Activated CD8-positive, alpha-beta memory T cell treated with anti-CD3 and anti-CD28 coated beads, Interleukin-2, amount 50 U/mL, for 48 hours (primary cell): ENCODE measurements at regions not wholly inside any gene's neighbourhood (a gene's known extent, or its start where the extent isn't known, plus 50 kb on each side); places are given as distances from the start of the nearest gene placed in this dataset.
"Not testable (repeated sequence)": the region's sequence is repeated elsewhere in the genome, so short reads cannot be mapped to it uniquely, and the experiment has no call there.

ENCODE experiments used
- DNase-seq: peaks from one replicate; pipeline ENCODE4 v3.0.0-alpha.2; 2020

DNA sequence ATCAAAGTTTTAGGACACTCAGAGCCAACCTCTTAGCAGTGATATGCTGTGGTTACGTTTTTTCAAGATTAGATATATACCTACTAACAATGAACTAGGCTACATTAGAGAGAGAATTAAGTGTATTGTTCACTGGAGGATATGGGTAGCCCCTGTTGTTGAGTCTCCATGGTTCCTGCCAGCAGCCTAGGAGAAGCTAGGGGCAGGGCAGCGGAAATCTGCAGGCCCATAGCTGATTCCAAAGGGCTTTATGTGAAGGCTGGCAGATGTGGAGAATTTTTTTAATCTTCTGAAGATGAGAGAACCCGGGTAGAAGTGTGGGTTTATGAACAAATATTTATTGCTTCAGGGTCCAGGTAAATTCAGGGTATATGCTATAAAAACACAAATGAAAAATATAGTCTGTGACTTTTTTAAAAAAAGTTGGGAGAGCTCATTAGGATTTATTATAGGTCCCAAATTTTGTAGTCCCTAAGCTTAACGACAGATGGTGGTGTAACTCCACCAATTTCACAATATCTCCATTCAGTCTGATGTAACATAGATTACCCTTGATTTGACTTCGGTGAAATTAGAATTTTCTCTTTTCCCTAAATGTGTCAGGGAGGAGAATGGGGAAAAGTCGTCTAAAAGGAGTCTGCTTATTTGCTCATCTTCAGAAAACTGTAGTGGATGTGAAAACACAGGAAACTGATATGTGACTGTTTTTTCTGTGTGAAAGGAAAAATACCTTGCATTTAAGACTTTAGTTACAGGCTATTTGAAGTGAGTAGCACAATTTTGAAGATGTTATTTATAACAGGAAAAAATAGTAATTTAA, 163.0 kb upstream of the PPP1R3A start:
- DNase-seq: no peak

DNA sequence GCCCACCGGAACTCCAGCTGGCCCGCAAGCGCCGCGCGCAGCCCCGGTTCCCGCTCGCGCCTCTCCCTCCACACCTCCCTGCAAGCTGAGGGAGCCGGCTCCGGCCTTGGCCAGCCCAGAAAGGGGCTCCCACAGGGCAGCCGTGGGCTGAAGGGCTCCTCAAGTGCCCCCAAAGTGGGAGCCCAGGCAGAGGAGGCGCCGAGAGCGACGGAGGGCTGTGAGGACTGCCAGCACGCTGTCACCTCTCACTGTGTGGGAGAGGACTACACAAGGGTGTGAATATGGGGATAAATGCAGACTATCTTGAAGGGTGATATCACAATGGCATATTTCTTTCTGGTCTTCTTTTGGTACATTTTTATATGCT, 158.3 kb upstream of the PPP1R3A start:
- DNase-seq: not testable (repeated sequence)

DNA sequence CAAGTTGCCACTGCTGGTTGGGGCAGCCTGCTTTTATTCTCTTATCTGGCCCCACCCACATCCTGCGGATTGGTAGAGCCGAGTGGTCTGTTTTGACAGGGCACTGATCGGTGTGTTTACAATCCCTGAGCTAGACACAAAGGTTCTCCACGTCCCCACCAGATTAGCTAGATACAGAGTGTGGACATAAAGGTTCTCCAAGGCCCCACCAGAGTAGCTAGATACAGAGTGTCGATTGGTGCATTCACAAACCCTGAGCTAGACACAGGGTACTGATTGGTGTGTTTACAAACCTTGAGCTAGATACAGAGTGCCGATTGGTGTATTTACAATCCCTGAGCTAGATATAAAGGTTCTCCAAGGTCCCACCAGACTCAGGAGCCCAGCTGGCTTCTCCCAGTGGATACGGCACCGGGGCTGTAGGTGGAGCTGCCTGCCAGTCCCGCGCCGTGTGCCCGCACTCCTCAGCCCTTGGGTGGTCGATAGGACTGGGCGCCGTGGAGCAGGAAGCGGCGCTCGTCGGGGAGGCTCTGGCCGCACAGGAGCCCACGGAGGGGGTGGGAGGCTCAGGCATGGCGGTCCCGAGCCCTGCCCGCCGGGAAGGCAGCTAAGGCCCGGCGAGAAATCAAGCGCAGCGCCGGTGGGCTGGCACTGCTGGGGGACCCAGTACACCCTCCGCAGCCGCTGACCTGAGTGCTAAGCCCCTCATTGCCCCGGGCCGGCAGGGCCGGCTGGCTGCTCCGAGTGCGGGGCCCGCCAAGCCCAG, 157.8 kb upstream of the PPP1R3A start:
- not testable (repeated sequence) for DNase-seq

DNA sequence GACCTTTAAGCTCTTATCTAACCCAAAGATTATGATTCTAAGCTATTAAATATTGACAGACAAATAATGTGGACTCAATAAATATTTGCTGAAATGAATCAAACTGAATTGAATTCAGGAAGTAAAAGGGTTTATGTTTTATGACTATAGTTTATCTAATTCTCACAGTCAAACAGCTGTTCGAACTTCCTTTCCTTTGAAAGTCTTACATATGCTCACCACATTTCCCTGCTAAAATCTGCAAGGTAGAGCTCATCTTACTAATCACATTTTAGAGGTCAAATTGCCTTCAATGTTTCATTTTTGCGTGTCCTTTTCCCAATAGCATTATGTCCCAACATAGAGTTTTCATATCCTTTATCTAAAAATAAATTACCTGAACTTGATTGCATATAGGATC, 154.9 kb upstream of the PPP1R3A start:
- no peak for DNase-seq

DNA sequence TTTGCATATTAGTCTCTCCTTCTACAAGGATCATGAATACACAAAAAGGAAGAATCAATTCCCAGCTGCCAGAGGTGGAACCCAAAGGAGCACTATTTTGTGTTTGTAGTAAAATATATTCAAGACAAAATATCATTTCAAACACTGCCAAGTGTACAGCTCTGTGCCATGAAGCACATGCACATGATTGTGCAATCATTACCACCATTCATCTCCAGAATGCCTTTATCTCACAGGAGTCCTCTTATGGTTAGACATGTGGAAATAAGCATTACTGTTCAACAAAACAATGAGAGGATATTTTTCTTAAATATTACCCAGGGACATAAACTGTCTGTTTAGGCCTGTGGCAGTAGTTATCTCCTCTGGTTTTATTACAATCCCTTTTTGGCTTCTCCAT, 151.4 kb upstream of the PPP1R3A start:
- DNase-seq: no peak

DNA sequence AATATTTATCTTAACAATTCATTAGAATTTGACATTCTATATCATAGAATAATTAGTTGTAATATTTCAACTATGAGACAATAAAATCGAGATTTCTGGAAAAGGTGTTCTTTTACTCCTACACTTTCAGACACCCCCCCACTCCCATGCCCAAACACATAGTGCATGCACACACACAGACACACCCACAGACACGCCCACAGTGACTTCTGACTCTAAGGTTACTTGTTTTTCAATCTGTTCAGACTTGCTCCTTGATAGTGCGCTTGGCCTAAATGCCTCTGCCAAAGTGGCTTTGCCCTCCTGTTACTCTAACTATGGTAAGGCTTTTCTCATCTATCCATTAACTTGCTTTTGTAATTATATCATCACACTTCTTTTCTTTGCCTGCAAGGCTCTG, 144.0 kb upstream of the PPP1R3A start:
- DNase-seq: no peak

DNA sequence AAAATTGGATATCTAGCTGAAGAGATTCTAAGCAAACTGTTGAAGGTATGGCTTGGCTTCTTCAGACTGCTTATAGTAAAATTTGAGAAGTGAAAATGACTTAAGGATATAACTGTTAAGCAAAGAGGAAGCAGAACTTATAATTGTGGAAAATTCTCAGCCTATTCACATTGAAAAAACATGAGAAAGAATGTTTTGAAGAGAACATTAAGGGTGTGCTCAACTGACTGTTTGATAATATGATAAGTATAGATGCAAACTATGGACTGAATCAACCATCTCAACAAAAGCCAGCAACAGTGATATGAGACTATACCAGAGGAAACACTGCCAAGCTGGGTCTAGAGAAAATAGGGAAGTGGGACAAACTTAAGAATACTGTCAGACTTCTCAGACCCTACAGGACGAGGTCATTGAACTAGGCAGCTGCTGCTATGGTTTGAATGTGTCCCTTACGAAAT, 133.1 kb upstream of the PPP1R3A start:
- no peak for DNase-seq

DNA sequence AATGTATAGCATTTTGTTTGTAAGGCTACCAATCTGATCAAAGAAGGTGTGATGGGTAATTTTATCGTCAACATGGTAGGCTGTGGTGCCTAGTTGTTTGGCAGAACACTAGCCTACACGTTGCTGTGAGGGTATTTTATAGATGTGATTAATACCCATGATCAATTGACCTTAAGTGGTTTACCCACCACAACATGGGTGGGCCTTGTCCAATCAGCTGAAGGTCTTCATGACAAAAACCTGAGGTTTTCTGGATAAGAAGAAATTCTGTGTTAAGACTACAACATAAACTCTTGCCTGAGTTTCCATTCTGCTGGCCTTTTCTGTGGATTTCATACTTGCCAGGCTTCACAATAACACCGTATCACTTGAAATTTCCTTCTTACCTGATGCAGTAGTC, 131.8 kb upstream of the PPP1R3A start:
- DNase-seq: no peak

DNA sequence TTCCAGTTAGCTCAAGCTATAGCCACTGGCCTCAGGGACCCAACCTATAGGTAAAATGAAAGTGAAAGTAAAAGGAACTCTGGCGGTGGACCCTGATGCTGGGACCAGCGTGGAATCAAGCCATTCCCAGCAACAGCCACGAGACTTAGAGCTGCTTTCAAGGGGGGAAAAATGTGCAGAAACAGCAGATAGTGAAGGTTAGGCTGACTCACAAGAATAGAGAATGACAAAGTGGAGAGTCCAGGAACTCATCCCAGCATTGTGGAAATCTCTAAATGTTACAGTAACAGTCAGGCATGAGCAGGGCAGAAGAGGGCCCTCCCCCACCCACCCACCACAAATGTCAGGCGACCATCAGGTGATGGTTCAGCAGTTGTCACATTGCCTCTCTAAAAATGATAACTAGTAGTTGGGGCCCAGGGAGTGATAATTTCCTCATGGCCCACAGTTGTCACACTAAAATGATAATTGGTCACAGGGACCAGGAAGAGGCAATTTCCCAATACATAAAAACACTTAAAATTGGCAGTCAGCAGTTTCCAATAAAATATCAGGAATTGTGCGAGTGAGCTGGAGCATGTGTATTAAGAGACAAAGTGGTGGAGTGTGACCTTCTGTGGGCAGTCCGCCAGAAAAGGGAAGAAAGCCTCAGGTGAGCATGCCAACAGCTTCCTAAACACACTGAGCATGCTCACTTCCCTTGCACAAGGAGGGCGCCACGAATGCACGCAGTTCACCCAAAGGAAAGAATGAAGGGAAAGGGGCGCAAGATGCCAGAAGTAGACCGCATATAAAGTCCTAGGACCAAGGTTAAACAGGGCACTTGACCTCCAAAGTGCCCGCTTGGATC, 129.8 kb upstream of the PPP1R3A start:
- DNase-seq: no peak

DNA sequence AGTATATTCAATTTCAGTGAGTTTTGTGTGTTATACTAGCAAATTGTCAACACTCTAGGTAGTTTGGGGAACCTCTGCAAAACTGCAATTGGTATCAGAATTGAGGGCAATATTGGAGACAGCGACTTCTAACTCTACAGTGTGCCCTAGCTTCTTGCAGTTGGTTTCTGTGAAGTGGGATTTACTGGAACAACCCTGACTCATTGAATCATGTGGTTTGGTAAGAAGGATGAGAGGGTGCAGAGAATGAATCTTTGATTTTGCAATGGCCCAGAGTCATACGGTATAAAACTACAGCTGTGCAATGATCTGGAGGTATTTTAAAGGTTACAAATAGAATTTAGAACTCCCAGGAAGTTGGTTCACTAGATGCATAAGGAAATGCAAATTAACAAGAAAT, 129.1 kb upstream of the PPP1R3A start:
- no peak for DNase-seq

DNA sequence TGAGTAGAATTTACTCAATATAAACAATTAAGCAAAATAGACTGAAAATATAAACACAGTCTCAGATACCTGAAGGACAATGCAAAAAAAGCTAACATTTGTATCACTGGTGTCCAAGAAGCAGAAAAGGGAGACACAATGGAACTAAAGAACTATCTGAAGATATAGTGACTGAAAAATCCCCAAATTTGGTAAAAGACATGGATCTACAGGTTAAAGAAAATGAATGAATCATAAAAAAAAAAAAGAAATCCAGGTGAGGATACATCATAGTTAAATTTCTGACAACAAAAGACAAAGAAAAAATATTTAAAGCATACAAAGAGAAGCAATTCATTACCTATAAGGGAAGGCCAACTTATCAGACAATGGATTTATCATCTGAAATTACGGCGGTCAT, 114.7 kb upstream of the PPP1R3A start:
- DNase-seq: no peak

DNA sequence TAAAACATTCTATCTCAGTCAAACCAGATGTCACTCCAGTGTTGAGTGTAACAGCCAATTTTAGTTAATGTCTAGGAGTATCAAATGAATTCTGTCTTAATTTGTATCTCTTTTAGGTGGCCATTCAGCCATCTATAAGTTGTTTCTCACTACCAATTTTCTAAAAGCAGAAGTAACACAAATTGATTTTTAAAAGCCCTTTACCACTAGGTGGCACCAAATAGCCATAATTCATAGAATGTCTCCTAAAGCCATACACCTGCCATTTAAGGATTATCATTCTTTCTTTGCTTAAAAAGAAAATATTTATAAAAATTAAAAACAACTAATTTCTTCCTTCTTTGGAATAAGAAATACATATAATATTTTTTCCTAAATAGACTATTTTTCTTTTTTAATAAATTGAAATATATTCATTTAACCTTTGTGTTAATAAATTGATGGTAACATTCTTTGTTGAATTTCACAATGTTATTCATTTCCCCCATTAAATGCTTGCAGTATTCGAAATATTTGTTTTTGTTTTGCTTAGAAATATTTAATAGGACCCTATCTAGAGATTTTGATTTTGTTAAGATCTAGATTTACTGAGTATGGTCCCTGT, 107.8 kb upstream of the PPP1R3A start:
- DNase-seq: no peak

DNA sequence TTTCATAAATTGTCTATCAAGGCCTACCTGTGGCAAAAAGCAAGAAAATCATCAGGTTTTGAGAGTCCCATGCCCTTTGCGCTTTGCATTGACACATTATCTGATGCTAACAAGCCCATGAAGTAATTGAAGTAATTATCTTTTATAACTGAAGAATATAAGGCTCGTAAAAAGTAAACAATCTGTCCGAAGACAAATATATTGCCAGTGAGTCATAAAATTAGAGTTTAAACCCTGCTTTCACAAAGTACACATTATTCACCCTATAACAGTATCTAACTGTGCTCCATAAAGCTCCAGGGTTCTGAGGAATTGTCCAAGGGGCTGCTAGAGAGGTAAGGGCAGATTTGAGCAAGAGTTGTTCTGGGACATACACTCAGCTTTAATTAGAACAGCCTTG, 102.3 kb upstream of the PPP1R3A start:
- no peak for DNase-seq

DNA sequence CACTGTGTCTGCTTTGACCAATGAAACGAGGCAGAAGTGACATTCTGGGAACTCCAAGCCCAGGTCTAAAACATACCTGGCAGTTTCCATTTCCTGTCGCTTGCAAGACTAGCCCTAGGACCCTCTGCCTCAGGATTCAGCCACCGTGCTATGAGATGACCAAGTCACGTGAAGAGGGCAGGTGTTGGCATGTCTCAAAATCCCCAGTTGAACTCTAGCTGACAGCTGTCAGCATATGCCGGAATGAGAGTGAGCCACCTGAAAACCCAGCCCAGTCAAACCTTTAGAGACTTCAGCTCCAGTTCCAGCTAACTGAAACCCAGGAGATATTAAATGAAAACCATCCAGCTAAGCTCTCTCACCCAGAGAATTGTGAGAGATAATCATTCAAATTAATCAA, 89.9 kb upstream of the PPP1R3A start:
- DNase-seq: no peak

DNA sequence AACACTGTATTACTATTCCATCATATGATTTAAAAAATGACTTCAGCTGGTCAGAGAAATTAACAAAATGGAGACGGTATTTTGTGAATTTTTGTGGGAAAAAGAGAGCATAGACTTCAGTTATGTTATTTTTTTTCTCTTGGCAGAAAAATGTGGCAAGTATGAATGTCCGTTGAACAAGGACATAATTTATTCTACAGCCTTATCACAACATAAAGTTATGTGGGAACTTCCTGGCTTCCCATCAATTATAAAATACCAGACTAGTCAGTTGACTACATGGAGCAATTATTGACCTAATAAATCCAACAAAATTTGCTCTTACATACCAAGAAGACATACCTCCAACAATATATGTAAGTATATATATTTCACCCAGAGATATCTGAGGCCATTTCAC, 88.6 kb upstream of the PPP1R3A start:
- DNase-seq: no peak

DNA sequence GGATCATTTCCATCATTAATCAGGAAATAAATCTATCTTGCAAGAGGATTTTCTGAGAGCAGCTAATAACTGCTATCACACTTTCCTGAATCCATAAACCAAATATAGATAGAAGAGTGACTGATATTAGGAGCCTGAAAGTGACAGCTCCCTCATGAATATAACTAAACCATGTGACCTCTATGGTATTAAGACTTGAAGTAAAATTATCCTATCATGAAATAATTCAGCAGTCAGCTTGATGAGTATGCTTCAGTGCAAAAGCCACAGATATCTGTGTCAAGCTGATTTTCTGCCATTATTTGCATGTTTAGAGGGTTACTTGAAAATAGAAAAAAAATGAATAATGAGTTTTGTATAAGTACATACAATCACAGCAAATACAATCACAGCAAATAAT, 80.1 kb upstream of the PPP1R3A start:
- no peak for DNase-seq

DNA sequence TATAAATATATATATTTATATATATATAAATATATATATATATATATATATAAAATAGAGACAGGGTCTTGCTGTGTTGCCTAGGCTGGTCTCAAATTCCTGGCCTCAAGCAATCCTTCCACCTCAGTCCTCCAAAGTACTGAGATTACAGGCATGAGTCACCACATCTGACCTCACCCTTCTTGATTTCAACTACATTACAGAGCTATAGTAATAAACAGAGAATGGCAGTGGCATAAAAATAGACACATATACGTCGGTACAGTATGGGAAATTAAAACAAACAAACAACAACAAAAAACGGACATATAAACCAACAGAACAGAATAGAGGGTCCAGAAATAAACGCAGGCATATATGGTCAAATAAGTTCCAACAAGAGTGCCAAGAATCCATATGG, 77.6 kb upstream of the PPP1R3A start:
- no peak for DNase-seq

DNA sequence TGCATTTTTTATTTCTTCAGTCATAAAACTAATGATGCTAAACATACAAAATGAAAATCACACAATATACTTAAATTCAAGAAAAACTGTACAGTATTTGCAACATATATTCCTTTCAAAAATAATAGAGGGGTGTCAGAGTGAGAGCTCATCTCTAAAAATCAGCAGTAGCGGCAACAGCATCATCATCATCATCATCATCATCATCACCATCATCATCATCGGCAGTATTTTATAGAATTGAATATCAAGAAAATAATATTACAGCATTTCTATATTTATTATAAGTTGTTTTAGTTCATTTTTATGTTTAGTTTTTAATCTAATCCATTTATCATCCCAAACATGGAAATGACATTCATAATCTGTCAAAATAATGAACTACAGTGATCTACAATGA, 67.4 kb upstream of the PPP1R3A start:
- no peak for DNase-seq

DNA sequence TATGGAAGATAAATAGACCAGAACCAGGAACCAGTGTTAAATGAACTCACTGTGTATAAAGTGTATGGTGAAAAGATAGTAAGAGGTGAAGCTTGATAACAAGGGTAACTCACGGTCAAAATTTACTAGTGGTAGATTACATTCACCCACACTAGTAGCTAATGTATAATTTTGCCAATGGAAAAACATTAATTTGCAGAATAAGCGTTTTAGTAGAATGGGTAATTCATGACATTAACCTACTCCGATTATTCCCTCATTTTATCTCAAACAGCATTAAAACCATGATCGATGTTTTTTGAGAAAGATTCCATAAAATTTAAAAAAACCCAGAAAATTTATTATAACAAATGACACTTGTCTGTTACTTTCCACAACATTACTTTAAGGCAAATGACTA, 57.7 kb upstream of the PPP1R3A start:
- no peak for DNase-seq

DNA sequence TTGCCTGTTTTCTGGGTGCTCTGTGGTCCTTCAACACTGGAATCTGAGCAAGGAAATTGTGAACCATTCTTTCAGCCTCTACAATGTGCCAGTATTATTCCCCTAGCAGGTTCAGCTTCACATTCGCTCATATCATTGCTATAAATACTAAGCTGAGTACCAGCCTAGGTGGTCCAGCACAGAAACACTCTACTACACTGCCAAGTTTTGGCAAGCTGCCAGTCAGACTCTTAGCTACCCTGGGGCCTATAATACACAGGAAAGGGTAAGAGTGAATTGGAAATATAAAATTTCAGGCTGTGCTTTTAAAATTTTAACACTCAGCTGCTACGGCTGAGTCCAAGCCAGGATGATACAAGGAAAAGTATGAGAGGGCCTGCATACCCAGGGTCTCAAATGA, 49.9 kb upstream of the PPP1R3A start:
- no peak for DNase-seq
